Neural progenitor cell (in vitro differentiated cells): ENCODE measurements at regions not wholly inside any gene's neighbourhood (a gene's known extent, or its start where the extent isn't known, plus 50 kb on each side); places are given as distances from the start of the nearest gene placed in this dataset.
"Not testable (repeated sequence)": the region's sequence is repeated elsewhere in the genome, so short reads cannot be mapped to it uniquely, and the experiment has no call there.

Source experiments
- DNase-seq: peaks from one replicate; pipeline ENCODE4 v3.0.0-alpha.2; 2016; ENCODE audit warnings: low spot score
- H2AFZ ChIP-seq: fragments of 200-600 bp; sonication (generic); replicated peaks from 2 replicates; pipeline ENCODE4 v1.6.1; 2016; ENCODE audit warnings: antibody characterized with exemption
- H3F3A ChIP-seq: fragments of 200-600 bp; sonication (generic); 2 replicates; pipeline ENCODE4 v1.6.1; 2016; ENCODE audit warnings: antibody characterized with exemption, low read depth
- H3K27ac ChIP-seq: fragments of 200-600 bp; sonication (generic); 2 replicates; pipeline ENCODE4 v1.5.1; 2016; ENCODE audit warnings: mild to moderate bottlenecking
- H3K27me3 ChIP-seq: fragments of 200-600 bp; sonication (generic); 2 replicates; pipeline ENCODE4 v1.6.1; 2016; ENCODE audit warnings: mild to moderate bottlenecking, moderate library complexity
- H3K36me3 ChIP-seq: fragments of 200-600 bp; sonication (generic); 2 replicates; pipeline ENCODE4 v1.5.1; 2016
- H3K4me1 ChIP-seq: fragments of 200-600 bp; sonication (generic); 2 replicates; pipeline ENCODE4 v1.6.1; 2016; ENCODE audit warnings: mixed run types
- H3K4me2 ChIP-seq: fragments of 200-600 bp; sonication (generic); 2 replicates; pipeline ENCODE4 v1.6.1; 2016
- H3K4me3 ChIP-seq: fragments of 200-600 bp; sonication (generic); 2 replicates; pipeline ENCODE4 v1.5.1; 2016
- H3K79me2 ChIP-seq: fragments of 200-600 bp; sonication (generic); 2 replicates; pipeline ENCODE4 v1.6.1; 2016; ENCODE audit warnings: low read depth
- H3K9ac ChIP-seq: fragments of 200-600 bp; sonication (generic); 2 replicates; pipeline ENCODE4 v1.6.1; 2016
- H3K9me3 ChIP-seq: fragments of 200-600 bp; sonication (generic); 2 replicates; pipeline ENCODE4 v1.5.1; 2016; ENCODE audit warnings: low read depth
- H4K20me1 ChIP-seq: fragments of 200-600 bp; sonication (generic); 2 replicates; pipeline ENCODE4 v1.6.1; 2016; ENCODE audit warnings: low read depth
- H3K27ac Mint-ChIP-seq: 3 replicates; pipeline ENCODE4 v1.8.0; 2021; ENCODE audit warnings: mixed read lengths
- H3K27me3 Mint-ChIP-seq: 2 replicates; pipeline ENCODE4 v1.8.0; 2022; ENCODE audit warnings: low read depth, mild to moderate bottlenecking, inconsistent platforms, moderate library complexity, mixed read lengths; ENCODE audit not compliant: insufficient read depth
- H3K36me3 Mint-ChIP-seq: 3 replicates; pipeline ENCODE4 v1.8.0; 2021; ENCODE audit warnings: mixed read lengths
- H3K4me1 Mint-ChIP-seq: 3 replicates; pipeline ENCODE4 v1.8.0; 2021; ENCODE audit warnings: mixed read lengths
- H3K4me3 Mint-ChIP-seq: 3 replicates; pipeline ENCODE4 v1.8.0; 2021; ENCODE audit warnings: mild to moderate bottlenecking, moderate library complexity, mixed read lengths
- H3K9me3 Mint-ChIP-seq: 3 replicates; pipeline ENCODE4 v1.8.0; 2020; ENCODE audit warnings: mixed read lengths
- CTCF ChIP-seq: fragments of 200-600 bp; sonication (generic); IDR thresholded peaks from 2 replicates; pipeline ENCODE4 v1.5.1; 2017; ENCODE audit warnings: antibody characterized with exemption, mild to moderate bottlenecking
- EZH2 ChIP-seq: fragments of 200-600 bp; sonication (generic); IDR thresholded peaks from 2 replicates; pipeline ENCODE4 v1.6.1; 2017; ENCODE audit warnings: antibody characterized with exemption, mild to moderate bottlenecking, moderate library complexity
- EZH2phosphoT487 ChIP-seq: fragments of 200-600 bp; sonication (generic); IDR thresholded peaks from 2 replicates; pipeline ENCODE4 v1.6.1; 2017; ENCODE audit warnings: antibody characterized with exemption

- H3K79me2 ChIP-seq, H3K4me3 ChIP-seq, H3F3A ChIP-seq, H3K9ac ChIP-seq, H3K27ac ChIP-seq, H3K36me3 Mint-ChIP-seq, H3K27ac Mint-ChIP-seq, DNase-seq, H3K9me3 ChIP-seq, H3K4me3 Mint-ChIP-seq, H4K20me1 ChIP-seq, H3K27me3 ChIP-seq, H3K4me1 Mint-ChIP-seq, H3K9me3 Mint-ChIP-seq, H2AFZ ChIP-seq, H3K27me3 Mint-ChIP-seq, H3K36me3 ChIP-seq: not testable (repeated sequence)
- Histone ChIP-seq H3K4me2 (peak within 1 kb of the TSS; percentile 36), H3K4me1 (peaks cover 13% of the 10 kb centered on the region)
These were observed 93.2 kb upstream of the RPH3AL start, which contains the start of gene RFLNB for GRCh38 chr17:445839-446238. TSS of gene RFLNB (minus strand) at chr17:445939.

- Histone ChIP-seq H3F3A (peaks cover 6% of the 10 kb centered on the region), H3K4me3 (no peak overlapping the region), H3K36me3 (no peaks in the 10 kb centered on the region), H3K9ac (no peak overlapping the region), H4K20me1 (no peaks in the 10 kb centered on the region), H3K9me3 (no peaks in the 10 kb centered on the region), H3K27me3 (no peaks in the 10 kb centered on the region), H3K27ac (no peak overlapping the region), H2AFZ (no peak overlapping the region), H3K4me1 (peaks cover 13% of the 10 kb centered on the region), H3K4me2 (peak overlapping the region; percentile 36), H3K79me2 (no peaks in the 10 kb centered on the region)
- no peak overlapping the region for H3K27ac Mint-ChIP-seq
- no peak for TF ChIP-seq EZH2
- no peak for TF ChIP-seq CTCF
- TF ChIP-seq EZH2phosphoT487, result no peak
- H3K4me1 Mint-ChIP-seq, result peaks cover 5% of the 10 kb centered on the region
- H3K36me3 Mint-ChIP-seq, result peaks cover 3% of the 10 kb centered on the region
- no peak overlapping the region for H3K4me3 Mint-ChIP-seq
- H3K27me3 Mint-ChIP-seq, result peaks cover 2% of the 10 kb centered on the region
- DNase-seq, result peak; percentile 43
- H3K9me3 Mint-ChIP-seq, result no peaks in the 10 kb centered on the region
These were observed 92.4 kb upstream of the RPH3AL start for GRCh38 chr17:444879-445454.

GRCh38 chr17:443109-443508 is 90.5 kb upstream of the RPH3AL start:
- TF ChIP-seq EZH2, result no peak
- no peak for TF ChIP-seq CTCF
- no peak for TF ChIP-seq EZH2phosphoT487

GRCh38 chr17:441155-441950 is 88.7 kb upstream of the RPH3AL start:
- Histone ChIP-seq H3K4me1 (peaks cover 13% of the 10 kb centered on the region), H3K4me2 (no peak overlapping the region), H3K9me3 (no peaks in the 10 kb centered on the region), H3K4me3 (no peak overlapping the region), H3K79me2 (no peaks in the 10 kb centered on the region), H3F3A (peaks cover 6% of the 10 kb centered on the region), H3K27me3 (no peaks in the 10 kb centered on the region), H3K27ac (no peak overlapping the region), H3K9ac (no peak overlapping the region), H2AFZ (no peak overlapping the region), H4K20me1 (no peaks in the 10 kb centered on the region), H3K36me3 (no peaks in the 10 kb centered on the region)
- no peak for TF ChIP-seq CTCF
- no peak for TF ChIP-seq EZH2phosphoT487
- TF ChIP-seq EZH2, result no peak
- Mint-ChIP-seq H3K4me3 (no peak overlapping the region), H3K27me3 (peaks cover 4% of the 10 kb centered on the region), H3K9me3 (peaks cover 4% of the 10 kb centered on the region), H3K36me3 (peaks cover 3% of the 10 kb centered on the region), H3K4me1 (peaks cover 5% of the 10 kb centered on the region), H3K27ac (no peak overlapping the region)
- DNase-seq, result no peak

More at GRCh38 chr17:443109-443508, 90.5 kb upstream of the RPH3AL start:
- H4K20me1 ChIP-seq, result no peaks in the 10 kb centered on the region
- H3F3A ChIP-seq, result peaks cover 6% of the 10 kb centered on the region
- no peak for DNase-seq
- no peak overlapping the region for H3K4me3 ChIP-seq
- peaks cover 13% of the 10 kb centered on the region for H3K4me1 ChIP-seq
- no peaks in the 10 kb centered on the region for H3K9me3 ChIP-seq
- no peak overlapping the region for H2AFZ ChIP-seq
- Mint-ChIP-seq H3K27me3 (peaks cover 4% of the 10 kb centered on the region), H3K4me3 (no peak overlapping the region), H3K36me3 (peaks cover 3% of the 10 kb centered on the region), H3K4me1 (peaks cover 5% of the 10 kb centered on the region), H3K9me3 (no peaks in the 10 kb centered on the region), H3K27ac (no peak overlapping the region)
- H3K27me3 ChIP-seq, result no peaks in the 10 kb centered on the region
- no peak overlapping the region for H3K9ac ChIP-seq
- no peak overlapping the region for H3K4me2 ChIP-seq
- H3K27ac ChIP-seq, result no peak overlapping the region
- no peaks in the 10 kb centered on the region for H3K36me3 ChIP-seq
- no peaks in the 10 kb centered on the region for H3K79me2 ChIP-seq
